ENCODE measurements at regions not wholly inside any gene's neighbourhood (a gene's known extent, or its start where the extent isn't known, plus 50 kb on each side); places are given as distances from the start of the nearest gene placed in this dataset.

DNA sequence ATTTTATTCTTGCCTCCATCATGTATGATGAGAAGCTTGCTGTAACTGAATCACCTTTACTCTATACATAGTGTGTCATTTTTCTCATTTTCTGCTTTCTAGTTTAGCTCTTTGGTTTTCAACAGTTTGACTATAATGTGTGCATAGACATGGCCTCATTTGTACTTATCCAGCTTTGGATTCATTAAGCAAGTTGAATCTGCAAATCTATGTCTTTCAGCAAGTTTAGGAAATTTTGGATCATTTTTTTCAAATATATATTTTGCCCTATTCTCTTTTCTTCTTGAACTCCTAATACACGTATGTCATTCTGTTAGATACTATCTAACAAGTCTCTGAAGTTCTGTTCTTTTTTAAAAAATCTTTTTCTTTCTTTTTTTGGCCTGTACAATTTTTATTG, 57.8 kb downstream of the PRLHR start:
- H3K9me3 ChIP-seq (ENCODE audit: control insufficient read depth in 2 of 2, low read length in 2 of 2), result no peaks in the 10 kb centered on the region
- no peak overlapping the region for H3K4me3 ChIP-seq (ENCODE audit: low read length in 2 of 2)
- H3K9ac ChIP-seq (ENCODE audit: low read depth in 1 of 2, low read length in 2 of 2), result no peak overlapping the region
- no peak overlapping the region for H3K27ac ChIP-seq (ENCODE audit: low read depth in 2 of 2, low read length in 2 of 2)
- H3K27me3 ChIP-seq (ENCODE audit: control insufficient read depth in 2 of 2, insufficient read depth in 2 of 2, low read length in 2 of 2), result peaks cover 0 to 6% of the 10 kb centered on the region in 2 donors
- H3K4me1 ChIP-seq (ENCODE audit: control insufficient read depth in 2 of 2, insufficient read depth in 2 of 2, low read length in 2 of 2), result no peaks in the 10 kb centered on the region
- no peaks in the 10 kb centered on the region for H3K36me3 ChIP-seq (ENCODE audit: control insufficient read depth in 2 of 2, insufficient read depth in 2 of 2, low read length in 2 of 2)

GRCh38 chr10:118534136-118534535, 61.3 kb downstream of the PRLHR start:
- Histone ChIP-seq H3K9me3 (ENCODE audit: control insufficient read depth in 2 of 2, low read length in 2 of 2) (no peaks in the 10 kb centered on the region), H3K36me3 (ENCODE audit: control insufficient read depth in 2 of 2, insufficient read depth in 2 of 2, low read length in 2 of 2) (no peaks in the 10 kb centered on the region), H3K9ac (ENCODE audit: low read depth in 1 of 2, low read length in 2 of 2) (no peak overlapping the region), H3K4me1 (ENCODE audit: control insufficient read depth in 2 of 2, insufficient read depth in 2 of 2, low read length in 2 of 2) (no peaks in the 10 kb centered on the region), H3K27me3 (ENCODE audit: control insufficient read depth in 2 of 2, insufficient read depth in 2 of 2, low read length in 2 of 2) (no peaks in the 10 kb centered on the region), H3K27ac (ENCODE audit: low read depth in 2 of 2, low read length in 2 of 2) (no peak overlapping the region), H3K4me3 (ENCODE audit: low read length in 2 of 2) (no peak overlapping the region)

DNA sequence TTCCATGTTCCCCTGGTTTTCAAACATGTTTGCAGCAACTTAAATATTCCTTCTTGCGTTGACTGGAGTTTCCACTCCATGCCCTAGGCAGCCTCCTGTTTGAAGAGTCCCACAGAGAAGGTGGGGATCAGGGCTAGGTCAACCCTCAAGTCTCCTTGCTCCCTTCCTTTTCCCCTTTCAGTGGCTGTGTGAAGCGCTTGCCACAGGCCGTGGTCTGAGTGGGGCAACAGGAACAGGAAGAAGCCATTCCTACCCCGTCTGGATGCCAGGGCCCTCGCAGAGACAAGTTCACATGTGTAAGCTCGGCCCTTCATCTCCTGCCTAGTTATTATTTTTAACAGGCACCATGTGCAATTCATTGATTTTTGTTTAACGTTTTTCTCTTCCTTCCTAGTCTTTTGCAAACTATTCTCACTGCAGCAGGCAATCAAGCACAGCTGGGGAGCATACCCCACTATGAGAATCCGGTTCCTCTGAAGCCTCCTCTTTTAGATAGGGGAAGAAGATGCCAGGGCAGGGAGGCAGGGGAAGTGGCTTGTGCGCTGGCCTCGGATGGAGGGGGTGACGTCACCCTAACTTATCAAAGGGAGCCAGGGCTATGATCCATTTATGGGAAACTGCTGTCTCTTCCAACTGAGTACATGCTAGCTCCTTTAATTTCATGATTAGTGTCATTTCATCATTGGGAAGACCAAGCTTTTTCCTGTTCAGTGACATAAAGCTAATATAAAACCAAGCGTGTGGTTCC, 64.2 kb downstream of the PRLHR start:
- no peaks in the 10 kb centered on the region for H3K9me3 ChIP-seq (ENCODE audit: control insufficient read depth in 2 of 2, low read length in 2 of 2)
- no peak overlapping the region for H3K27ac ChIP-seq (ENCODE audit: low read depth in 2 of 2, low read length in 2 of 2)
- no peaks in the 10 kb centered on the region for H3K27me3 ChIP-seq (ENCODE audit: control insufficient read depth in 2 of 2, insufficient read depth in 2 of 2, low read length in 2 of 2)
- no peak overlapping the region for H3K9ac ChIP-seq (ENCODE audit: low read depth in 1 of 2, low read length in 2 of 2)
- H3K4me1 ChIP-seq (ENCODE audit: control insufficient read depth in 2 of 2, insufficient read depth in 2 of 2, low read length in 2 of 2), result no peaks in the 10 kb centered on the region
- no peak overlapping the region for H3K4me3 ChIP-seq (ENCODE audit: low read length in 2 of 2)
- no peaks in the 10 kb centered on the region for H3K36me3 ChIP-seq (ENCODE audit: control insufficient read depth in 2 of 2, insufficient read depth in 2 of 2, low read length in 2 of 2)

GRCh38 chr10:118528426-118528825, 67.0 kb downstream of the PRLHR start:
- H3K27me3 ChIP-seq (ENCODE audit: control insufficient read depth in 2 of 2, insufficient read depth in 2 of 2, low read length in 2 of 2), result no peaks in the 10 kb centered on the region
- H3K9me3 ChIP-seq (ENCODE audit: control insufficient read depth in 2 of 2, low read length in 2 of 2), result no peaks in the 10 kb centered on the region
- no peak overlapping the region for H3K9ac ChIP-seq (ENCODE audit: low read depth in 1 of 2, low read length in 2 of 2)
- no peaks in the 10 kb centered on the region for H3K36me3 ChIP-seq (ENCODE audit: control insufficient read depth in 2 of 2, insufficient read depth in 2 of 2, low read length in 2 of 2)
- H3K27ac ChIP-seq (ENCODE audit: low read depth in 2 of 2, low read length in 2 of 2), result no peak overlapping the region
- no peaks in the 10 kb centered on the region for H3K4me1 ChIP-seq (ENCODE audit: control insufficient read depth in 2 of 2, insufficient read depth in 2 of 2, low read length in 2 of 2)
- no peak overlapping the region for H3K4me3 ChIP-seq (ENCODE audit: low read length in 2 of 2)

DNA sequence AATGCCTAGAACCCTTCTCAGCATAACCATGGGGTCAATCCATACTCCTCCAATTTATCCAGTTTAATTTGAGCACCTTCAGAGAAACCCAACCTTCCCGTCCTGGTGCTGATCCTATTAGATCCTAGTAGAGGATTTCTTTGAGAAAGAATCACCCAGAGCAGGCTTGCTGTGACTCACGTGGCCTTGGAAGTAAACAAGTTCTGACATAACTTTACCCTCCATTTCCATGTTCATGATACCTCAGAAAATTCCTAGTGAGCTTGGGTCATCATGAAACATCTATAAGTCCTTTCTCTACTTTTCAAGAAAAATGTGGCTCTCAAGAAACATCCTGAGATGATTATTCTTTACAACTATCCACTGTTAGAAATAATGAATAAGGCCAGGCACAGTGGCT, 71.7 kb downstream of the PRLHR start:
- H3K36me3 ChIP-seq (ENCODE audit: control insufficient read depth in 2 of 2, insufficient read depth in 2 of 2, low read length in 2 of 2), result no peaks in the 10 kb centered on the region
- H3K9ac ChIP-seq (ENCODE audit: low read depth in 1 of 2, low read length in 2 of 2), result no peak overlapping the region
- no peaks in the 10 kb centered on the region for H3K9me3 ChIP-seq (ENCODE audit: control insufficient read depth in 2 of 2, low read length in 2 of 2)
- H3K27ac ChIP-seq (ENCODE audit: low read depth in 2 of 2, low read length in 2 of 2), result no peak overlapping the region
- peaks cover 0 to 2% of the 10 kb centered on the region in 2 donors for H3K27me3 ChIP-seq (ENCODE audit: control insufficient read depth in 2 of 2, insufficient read depth in 2 of 2, low read length in 2 of 2)
- H3K4me3 ChIP-seq (ENCODE audit: low read length in 2 of 2), result no peak overlapping the region
- no peaks in the 10 kb centered on the region for H3K4me1 ChIP-seq (ENCODE audit: control insufficient read depth in 2 of 2, insufficient read depth in 2 of 2, low read length in 2 of 2)

GRCh38 chr10:118522791-118523498, 72.5 kb downstream of the PRLHR start:
- Histone ChIP-seq H3K36me3 (ENCODE audit: control insufficient read depth in 2 of 2, insufficient read depth in 2 of 2, low read length in 2 of 2) (no peaks in the 10 kb centered on the region), H3K27me3 (ENCODE audit: control insufficient read depth in 2 of 2, insufficient read depth in 2 of 2, low read length in 2 of 2) (peaks cover 0 to 2% of the 10 kb centered on the region in 2 donors), H3K27ac (ENCODE audit: low read depth in 2 of 2, low read length in 2 of 2) (no peak overlapping the region), H3K4me3 (ENCODE audit: low read length in 2 of 2) (no peak overlapping the region), H3K9ac (ENCODE audit: low read depth in 1 of 2, low read length in 2 of 2) (no peak overlapping the region), H3K9me3 (ENCODE audit: control insufficient read depth in 2 of 2, low read length in 2 of 2) (peaks cover 0 to 2% of the 10 kb centered on the region in 2 donors), H3K4me1 (ENCODE audit: control insufficient read depth in 2 of 2, insufficient read depth in 2 of 2, low read length in 2 of 2) (no peaks in the 10 kb centered on the region)

GRCh38 chr10:118521415-118522117, 73.9 kb downstream of the PRLHR start:
- Histone ChIP-seq H3K27ac (ENCODE audit: low read depth in 2 of 2, low read length in 2 of 2) (no peak overlapping the region), H3K9ac (ENCODE audit: low read depth in 1 of 2, low read length in 2 of 2) (no peak overlapping the region)

DNA sequence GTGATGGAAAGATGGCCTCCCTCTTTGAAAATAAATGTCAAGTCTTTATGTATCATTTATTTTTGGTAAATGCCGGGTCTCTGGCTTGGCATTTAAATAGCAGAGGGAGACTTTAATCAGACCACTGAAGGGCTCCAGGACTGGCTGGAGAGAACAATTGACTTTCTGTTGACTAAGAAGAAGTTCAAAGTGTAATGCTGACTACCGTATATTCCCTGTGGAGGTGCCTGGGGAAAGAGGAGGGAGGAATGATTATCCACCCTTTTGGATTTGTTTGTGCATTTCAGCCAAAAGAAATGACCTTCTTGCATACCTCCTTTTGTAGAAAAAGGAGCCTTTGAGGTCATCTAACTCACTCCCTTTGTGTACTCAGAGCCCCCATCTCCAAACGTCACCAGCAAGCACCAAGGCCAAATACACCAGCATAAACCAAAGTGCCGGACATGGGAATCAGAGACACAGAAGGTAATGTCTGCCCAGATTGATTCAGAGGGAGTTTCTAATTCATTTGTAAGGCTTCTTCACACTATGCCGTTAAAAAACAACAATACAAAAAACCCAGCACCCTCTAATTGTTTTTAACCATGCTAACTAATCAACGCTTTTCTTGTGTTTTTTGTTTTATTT, 75.2 kb downstream of the PRLHR start:
- H3K36me3 ChIP-seq (ENCODE audit: control insufficient read depth in 2 of 2, insufficient read depth in 2 of 2, low read length in 2 of 2), result no peaks in the 10 kb centered on the region
- H3K4me3 ChIP-seq (ENCODE audit: low read length in 2 of 2), result no peak overlapping the region
- H3K27me3 ChIP-seq (ENCODE audit: control insufficient read depth in 2 of 2, insufficient read depth in 2 of 2, low read length in 2 of 2), result peaks cover 0 to 2% of the 10 kb centered on the region in 2 donors
- no peak overlapping the region for H3K27ac ChIP-seq (ENCODE audit: low read depth in 2 of 2, low read length in 2 of 2)
- peaks cover 0 to 3% of the 10 kb centered on the region in 2 donors for H3K9me3 ChIP-seq (ENCODE audit: control insufficient read depth in 2 of 2, low read length in 2 of 2)
- no peaks in the 10 kb centered on the region for H3K4me1 ChIP-seq (ENCODE audit: control insufficient read depth in 2 of 2, insufficient read depth in 2 of 2, low read length in 2 of 2)
- no peak overlapping the region for H3K9ac ChIP-seq (ENCODE audit: low read depth in 1 of 2, low read length in 2 of 2)

More at GRCh38 chr10:118521415-118522117, 73.9 kb downstream of the PRLHR start:
- Histone ChIP-seq H3K4me3 (ENCODE audit: low read length in 2 of 2) (no peak overlapping the region), H3K27me3 (ENCODE audit: control insufficient read depth in 2 of 2, insufficient read depth in 2 of 2, low read length in 2 of 2) (peaks cover 0 to 2% of the 10 kb centered on the region in 2 donors), H3K9me3 (ENCODE audit: control insufficient read depth in 2 of 2, low read length in 2 of 2) (peaks cover 0 to 3% of the 10 kb centered on the region in 2 donors), H3K4me1 (ENCODE audit: control insufficient read depth in 2 of 2, insufficient read depth in 2 of 2, low read length in 2 of 2) (no peaks in the 10 kb centered on the region), H3K36me3 (ENCODE audit: control insufficient read depth in 2 of 2, insufficient read depth in 2 of 2, low read length in 2 of 2) (no peaks in the 10 kb centered on the region)

GRCh38 chr10:118518095-118518494, 77.4 kb downstream of the PRLHR start:
- Histone ChIP-seq H3K27ac (ENCODE audit: low read depth in 2 of 2, low read length in 2 of 2) (no peak overlapping the region), H3K4me1 (ENCODE audit: control insufficient read depth in 2 of 2, insufficient read depth in 2 of 2, low read length in 2 of 2) (no peaks in the 10 kb centered on the region), H3K27me3 (ENCODE audit: control insufficient read depth in 2 of 2, insufficient read depth in 2 of 2, low read length in 2 of 2) (peaks cover 0 to 2% of the 10 kb centered on the region in 2 donors), H3K4me3 (ENCODE audit: low read length in 2 of 2) (no peak overlapping the region), H3K9me3 (ENCODE audit: control insufficient read depth in 2 of 2, low read length in 2 of 2) (peaks cover 0 to 3% of the 10 kb centered on the region in 2 donors), H3K9ac (ENCODE audit: low read depth in 1 of 2, low read length in 2 of 2) (no peak overlapping the region), H3K36me3 (ENCODE audit: control insufficient read depth in 2 of 2, insufficient read depth in 2 of 2, low read length in 2 of 2) (no peaks in the 10 kb centered on the region)
